ENCODE measurements at regions not wholly inside any gene's neighbourhood (a gene's known extent, or its start where the extent isn't known, plus 50 kb on each side); places are given as distances from the start of the nearest gene placed in this dataset.

DNA sequence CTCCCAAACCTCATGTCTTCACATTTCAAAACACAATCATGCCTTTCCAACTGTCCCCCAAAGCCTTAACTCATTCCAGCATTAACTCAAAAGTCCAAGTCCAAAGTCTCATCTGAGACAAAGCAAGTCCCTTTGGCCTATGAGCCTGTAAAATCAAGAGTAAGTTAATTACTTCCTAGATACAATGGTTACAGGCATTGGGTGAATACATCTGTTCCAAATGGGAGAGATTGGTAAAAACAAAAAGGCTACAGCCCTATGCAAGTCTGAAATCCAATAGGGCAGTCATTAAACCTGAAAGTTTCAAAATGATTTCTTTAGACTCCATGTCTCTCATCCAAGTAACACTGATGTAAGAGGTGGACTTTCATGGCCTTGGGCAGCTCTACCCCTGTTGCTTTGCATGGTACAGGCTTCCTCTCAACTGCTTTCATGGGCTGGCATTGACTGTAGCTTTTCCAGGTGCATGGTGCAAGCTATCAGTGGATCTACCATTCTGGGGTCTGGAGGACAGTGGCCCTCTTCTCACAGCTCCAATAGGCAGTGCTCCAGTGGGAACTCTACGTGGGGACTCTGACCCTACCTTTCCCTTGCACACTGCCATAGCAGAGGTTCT is 55.0 kb upstream of the PLSCR4 start (continued):
- TF ChIP-seq, protein P1, sequence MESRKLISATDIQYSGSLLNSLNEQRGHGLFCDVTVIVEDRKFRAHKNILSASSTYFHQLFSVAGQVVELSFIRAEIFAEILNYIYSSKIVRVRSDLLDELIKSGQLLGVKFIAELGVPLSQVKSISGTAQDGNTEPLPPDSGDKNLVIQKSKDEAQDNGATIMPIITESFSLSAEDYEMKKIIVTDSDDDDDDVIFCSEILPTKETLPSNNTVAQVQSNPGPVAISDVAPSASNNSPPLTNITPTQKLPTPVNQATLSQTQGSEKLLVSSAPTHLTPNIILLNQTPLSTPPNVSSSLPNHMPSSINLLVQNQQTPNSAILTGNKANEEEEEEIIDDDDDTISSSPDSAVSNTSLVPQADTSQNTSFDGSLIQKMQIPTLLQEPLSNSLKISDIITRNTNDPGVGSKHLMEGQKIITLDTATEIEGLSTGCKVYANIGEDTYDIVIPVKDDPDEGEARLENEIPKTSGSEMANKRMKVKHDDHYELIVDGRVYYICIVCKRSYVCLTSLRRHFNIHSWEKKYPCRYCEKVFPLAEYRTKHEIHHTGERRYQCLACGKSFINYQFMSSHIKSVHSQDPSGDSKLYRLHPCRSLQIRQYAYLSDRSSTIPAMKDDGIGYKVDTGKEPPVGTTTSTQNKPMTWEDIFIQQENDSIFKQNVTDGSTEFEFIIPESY (IDR thresholded peaks at IDR 0.05; ENCODE audit: extremely low read depth, insufficient replicate concordance, low read length), result no peak
- no peak for TF ChIP-seq CEBPB (IDR thresholded peaks at IDR 0.05; ENCODE audit: low read depth)
- no peak for TF ChIP-seq POLR2A (IDR thresholded peaks at IDR 0.05; ENCODE audit: borderline replicate concordance, extremely low read depth, insufficient read depth, insufficient read length)
- no peak for TF ChIP-seq SIN3A (IDR thresholded peaks at IDR 0.05; ENCODE audit: low read depth)
- no peak for TF ChIP-seq CBX3 (IDR thresholded peaks at IDR 0.05; ENCODE audit: low read depth)

DNA sequence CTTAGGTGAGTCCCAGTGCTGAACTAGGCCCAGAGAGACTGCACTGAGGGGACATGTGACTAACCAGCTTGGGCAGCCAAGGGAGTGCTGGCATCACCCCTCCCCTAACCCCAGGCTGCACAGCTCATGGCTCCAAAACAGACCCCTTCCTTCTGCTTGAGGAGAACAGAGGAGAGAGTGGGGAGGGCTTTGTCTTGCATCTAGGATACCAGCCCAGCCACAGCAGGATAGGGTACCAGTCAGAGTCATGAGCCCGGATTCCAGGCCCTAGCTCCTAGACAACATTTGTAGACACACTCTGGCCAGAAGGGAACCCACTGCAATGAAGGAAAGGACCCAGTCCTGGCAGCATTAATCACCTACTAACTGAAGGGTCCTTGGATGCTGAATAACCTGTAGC is 49.9 kb upstream of the PLSCR4 start:
- CTCF ChIA-PET, result no interaction called here
- intact Hi-C loops (cut with micrococcal nuclease), result no loop called here
- BruUV-seq (replicated peaks), result no TSS peak
- TF ChIP-seq, protein P2, sequence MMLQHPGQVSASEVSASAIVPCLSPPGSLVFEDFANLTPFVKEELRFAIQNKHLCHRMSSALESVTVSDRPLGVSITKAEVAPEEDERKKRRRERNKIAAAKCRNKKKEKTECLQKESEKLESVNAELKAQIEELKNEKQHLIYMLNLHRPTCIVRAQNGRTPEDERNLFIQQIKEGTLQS (IDR thresholded peaks at IDR 0.05), result no peak
- TF ChIP-seq ZNF274 (IDR thresholded peaks at IDR 0.05; ENCODE audit: low read depth, low read length) (no peak), EZH2 (IDR thresholded peaks at IDR 0.05) (no peak), EZH2phosphoT487 (IDR thresholded peaks at IDR 0.05; ENCODE audit: borderline replicate concordance) (no peak), SRF (IDR thresholded peaks at IDR 0.05; ENCODE audit: low read depth) (no peak), RAD21 (IDR thresholded peaks at IDR 0.05; ENCODE audit: low read depth) (no peak), FOSL1 (IDR thresholded peaks at IDR 0.05; ENCODE audit: low read depth) (no peak), YY1 (IDR thresholded peaks at IDR 0.05; ENCODE audit: extremely low read depth, insufficient replicate concordance, low read depth, low read length) (no peak), TCF7L2 (IDR thresholded peaks at IDR 0.05; ENCODE audit: borderline replicate concordance, extremely low read depth, insufficient read depth, insufficient read length) (no peak), POLR2A (IDR thresholded peaks at IDR 0.05; ENCODE audit: borderline replicate concordance, extremely low read depth, insufficient read depth, insufficient read length) (no peak), SIN3A (IDR thresholded peaks at IDR 0.05; ENCODE audit: low read depth) (no peak), CEBPB (IDR thresholded peaks at IDR 0.05; ENCODE audit: low read depth) (no peak), POLR2AphosphoS5 (IDR thresholded peaks at IDR 0.05; ENCODE audit: low read depth, low read length) (no peak)
- TF ChIP-seq, protein P1 (IDR thresholded peaks at IDR 0.05; ENCODE audit: extremely low read depth, insufficient replicate concordance, low read length), result no peak
- TF ChIP-seq, protein P3, sequence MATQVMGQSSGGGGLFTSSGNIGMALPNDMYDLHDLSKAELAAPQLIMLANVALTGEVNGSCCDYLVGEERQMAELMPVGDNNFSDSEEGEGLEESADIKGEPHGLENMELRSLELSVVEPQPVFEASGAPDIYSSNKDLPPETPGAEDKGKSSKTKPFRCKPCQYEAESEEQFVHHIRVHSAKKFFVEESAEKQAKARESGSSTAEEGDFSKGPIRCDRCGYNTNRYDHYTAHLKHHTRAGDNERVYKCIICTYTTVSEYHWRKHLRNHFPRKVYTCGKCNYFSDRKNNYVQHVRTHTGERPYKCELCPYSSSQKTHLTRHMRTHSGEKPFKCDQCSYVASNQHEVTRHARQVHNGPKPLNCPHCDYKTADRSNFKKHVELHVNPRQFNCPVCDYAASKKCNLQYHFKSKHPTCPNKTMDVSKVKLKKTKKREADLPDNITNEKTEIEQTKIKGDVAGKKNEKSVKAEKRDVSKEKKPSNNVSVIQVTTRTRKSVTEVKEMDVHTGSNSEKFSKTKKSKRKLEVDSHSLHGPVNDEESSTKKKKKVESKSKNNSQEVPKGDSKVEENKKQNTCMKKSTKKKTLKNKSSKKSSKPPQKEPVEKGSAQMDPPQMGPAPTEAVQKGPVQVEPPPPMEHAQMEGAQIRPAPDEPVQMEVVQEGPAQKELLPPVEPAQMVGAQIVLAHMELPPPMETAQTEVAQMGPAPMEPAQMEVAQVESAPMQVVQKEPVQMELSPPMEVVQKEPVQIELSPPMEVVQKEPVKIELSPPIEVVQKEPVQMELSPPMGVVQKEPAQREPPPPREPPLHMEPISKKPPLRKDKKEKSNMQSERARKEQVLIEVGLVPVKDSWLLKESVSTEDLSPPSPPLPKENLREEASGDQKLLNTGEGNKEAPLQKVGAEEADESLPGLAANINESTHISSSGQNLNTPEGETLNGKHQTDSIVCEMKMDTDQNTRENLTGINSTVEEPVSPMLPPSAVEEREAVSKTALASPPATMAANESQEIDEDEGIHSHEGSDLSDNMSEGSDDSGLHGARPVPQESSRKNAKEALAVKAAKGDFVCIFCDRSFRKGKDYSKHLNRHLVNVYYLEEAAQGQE (IDR thresholded peaks at IDR 0.05; ENCODE audit: low read depth), result no peak
- TF ChIP-seq, protein P4, sequence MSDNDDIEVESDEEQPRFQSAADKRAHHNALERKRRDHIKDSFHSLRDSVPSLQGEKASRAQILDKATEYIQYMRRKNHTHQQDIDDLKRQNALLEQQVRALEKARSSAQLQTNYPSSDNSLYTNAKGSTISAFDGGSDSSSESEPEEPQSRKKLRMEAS (IDR thresholded peaks at IDR 0.05), result no peak

More for the DNA sequence above, 49.9 kb upstream of the PLSCR4 start:
- POLR2A ChIA-PET, result no interaction called here
- Histone ChIP-seq H3K27ac (ENCODE audit: low read depth, low read length) (no peak overlapping the region), H3K9me3 (ENCODE audit: control insufficient read depth in 1 of 2, insufficient read depth in 1 of 2, low read depth in 1 of 2, low read length in 2 of 2) (no peaks in the 10 kb centered on the region), H3K9me2 (ENCODE audit: insufficient read depth) (no peaks in the 10 kb centered on the region; the same call in 1 of the 2 replicates), H4K20me1 (ENCODE audit: insufficient read depth) (no peaks in the 10 kb centered on the region), H3K79me2 (ENCODE audit: insufficient read depth, low read length) (no peaks in the 10 kb centered on the region), H3K36me3 (ENCODE audit: control insufficient read depth in 1 of 2, insufficient read depth in 2 of 2, low read length in 2 of 2) (no peaks in the 10 kb centered on the region), H3K4me2 (ENCODE audit: low read length) (no peak overlapping the region), H3K4me3 (replicated peaks in 1 of 2; ENCODE audit: low read depth in 1 of 2, low read length in 2 of 2) (no peak overlapping the region), H3K4me1 (ENCODE audit: control insufficient read depth in 1 of 2, insufficient read depth in 2 of 2, low read length in 2 of 2) (no peaks in the 10 kb centered on the region), H3K27me3 (ENCODE audit: insufficient read depth, low read length) (no peaks in the 10 kb centered on the region), H3K9ac (ENCODE audit: low read length) (no peak overlapping the region), H2AFZ (ENCODE audit: low read depth, low read length, poor library complexity, severe bottlenecking) (no peak overlapping the region)
- no peak for DNase-seq (ENCODE audit: low read depth, low spot score)
- RAD21 ChIA-PET (ENCODE audit: low non-redundant PET in 1 of 2, low total read pairs in 2 of 2, uncharacterized antibody in 2 of 2, unreplicated experiment in 2 of 2), result no interaction called here
- no peak for ATAC-seq

All from HCT116 (cell line).